NCI-H69 (cell line): ENCODE measurements at regions not wholly inside any gene's neighbourhood (a gene's known extent, or its start where the extent isn't known, plus 50 kb on each side); places are given as distances from the start of the nearest gene placed in this dataset.
"Not testable (repeated sequence)": the region's sequence is repeated elsewhere in the genome, so short reads cannot be mapped to it uniquely, and the experiment has no call there.

Experiments
- DNase-seq: peaks from one replicate; lab custom pipeline; 2025; lab: John Stamatoyannopoulos, UW

DNA sequence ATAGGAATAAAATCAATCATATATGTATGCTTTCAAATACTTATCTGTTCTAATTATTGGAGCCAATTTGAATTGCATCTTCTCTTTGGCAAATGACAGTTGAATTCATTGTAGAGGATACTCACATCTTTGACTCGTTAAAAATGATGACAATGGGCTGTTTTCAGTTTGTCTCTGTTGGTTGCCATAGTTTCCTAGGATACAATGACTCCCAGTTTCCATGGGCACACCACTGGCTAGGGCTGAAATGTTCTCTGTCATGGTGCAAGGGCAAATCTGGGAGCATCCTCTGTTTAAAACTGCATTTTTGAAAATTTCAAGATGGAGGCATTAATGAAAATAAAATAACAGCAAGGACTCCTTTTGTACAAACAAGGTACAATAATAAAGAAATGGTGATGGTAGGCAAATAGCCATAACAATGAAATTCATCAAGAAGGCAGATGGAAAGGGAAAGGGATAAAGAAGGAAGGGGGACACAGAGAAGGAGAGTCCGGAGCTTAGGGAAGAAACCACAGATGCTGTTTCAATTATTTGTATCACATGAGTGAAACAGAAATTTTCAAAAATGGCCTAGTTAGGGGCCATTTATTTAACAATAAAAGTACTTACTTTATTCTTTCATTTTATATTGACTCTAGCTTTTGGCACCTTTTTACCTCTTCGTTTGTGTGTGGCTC is 378.8 kb upstream of the SEMA6A start:
- DNase-seq = peak; percentile 43

DNA sequence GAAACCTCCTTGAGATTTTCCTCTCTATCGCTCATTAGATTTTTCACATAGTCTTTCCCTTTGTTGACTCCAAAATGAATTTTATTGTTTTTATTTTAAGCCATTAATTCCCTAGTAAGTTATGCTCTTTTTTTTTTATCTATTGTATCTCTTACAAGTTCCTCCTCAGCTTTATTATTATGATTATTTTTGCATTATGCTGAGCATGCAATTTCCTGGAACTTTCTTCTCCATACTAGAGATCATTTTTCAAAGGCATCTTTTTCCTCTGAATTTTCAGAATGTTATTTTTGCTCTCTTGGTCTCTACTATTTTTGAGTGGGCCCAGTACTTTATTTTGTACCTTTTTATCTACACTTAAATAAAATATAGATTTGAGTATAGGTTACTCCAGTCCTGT is 376.6 kb upstream of the SEMA6A start:
- DNase-seq = no peak

DNA sequence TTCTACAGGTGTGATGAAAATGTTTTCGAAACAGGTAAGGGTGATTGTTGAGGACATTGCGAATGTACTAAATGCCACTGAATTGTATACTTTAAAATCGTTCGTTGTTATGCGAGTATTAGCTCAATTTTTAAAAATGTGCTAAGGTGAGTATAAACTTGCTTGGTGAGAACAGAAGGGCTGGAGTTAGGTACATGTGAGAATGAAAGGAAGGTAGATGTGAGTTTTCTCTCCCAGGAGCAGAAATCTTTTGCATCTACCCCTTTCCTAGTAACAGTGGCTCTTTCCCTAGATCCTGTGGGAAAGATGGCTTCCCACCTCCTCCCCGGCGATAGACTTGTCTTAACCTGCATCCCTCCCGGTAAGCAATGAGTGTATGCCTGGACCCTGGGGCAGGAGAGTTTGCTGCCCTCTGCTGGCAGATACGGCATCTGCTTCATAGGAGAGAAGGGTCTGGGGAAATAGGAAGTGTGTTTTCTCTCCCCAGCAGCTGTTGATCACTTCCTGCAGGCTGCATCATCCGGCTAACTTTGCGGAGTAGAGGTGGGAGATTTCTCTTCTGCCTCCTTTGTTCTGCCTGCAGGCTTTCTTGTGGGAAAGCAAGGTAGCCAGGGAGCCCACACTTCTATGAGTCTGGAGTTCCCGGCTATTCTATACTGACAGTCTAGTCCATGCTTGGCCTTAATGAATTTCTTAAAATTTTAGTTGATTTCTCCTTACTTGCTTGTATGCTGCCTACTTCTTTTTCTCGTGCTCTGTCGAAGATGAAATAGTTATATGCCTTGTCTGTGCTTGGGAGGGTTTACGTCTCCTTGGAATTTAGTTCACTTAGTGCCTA is 373.3 kb upstream of the SEMA6A start:
- DNase-seq = peak; percentile 91

DNA sequence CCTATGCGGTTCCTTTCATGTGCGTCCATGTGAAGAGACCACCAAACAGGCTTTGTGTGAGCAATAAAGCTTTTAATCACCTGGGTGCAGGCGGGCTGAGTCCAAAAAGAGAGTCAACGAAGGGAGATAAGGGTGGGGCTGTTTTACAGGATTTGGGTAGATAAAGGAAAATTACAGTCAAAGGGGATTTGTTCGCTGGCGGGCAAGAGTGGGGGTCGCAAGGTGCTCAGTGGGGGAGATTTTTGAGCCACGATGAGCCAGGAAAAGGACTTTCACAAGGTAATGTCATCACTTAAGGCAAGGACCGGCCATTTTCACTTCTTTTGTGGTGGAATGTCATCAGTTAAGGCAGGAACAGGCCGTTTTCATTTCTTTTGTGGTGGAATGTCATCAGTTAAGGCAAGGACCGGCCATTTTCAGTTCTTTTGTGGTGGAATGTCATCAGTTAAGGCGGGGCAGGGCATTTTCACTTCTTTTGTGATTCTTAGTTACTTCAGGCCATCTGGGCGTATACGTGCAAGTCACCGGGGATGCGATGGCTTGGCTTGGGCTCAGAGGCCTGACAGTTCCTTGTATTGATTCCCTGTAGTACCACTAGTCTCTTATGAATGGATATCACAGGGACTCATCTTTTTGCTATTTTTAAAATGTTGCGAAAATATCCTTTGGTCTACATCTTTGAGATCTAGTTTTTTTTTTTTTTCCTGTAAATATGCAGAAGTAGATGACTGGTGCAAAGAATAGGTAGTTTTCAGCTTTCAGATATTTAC is 371.2 kb upstream of the SEMA6A start:
- not testable (repeated sequence) for DNase-seq

DNA sequence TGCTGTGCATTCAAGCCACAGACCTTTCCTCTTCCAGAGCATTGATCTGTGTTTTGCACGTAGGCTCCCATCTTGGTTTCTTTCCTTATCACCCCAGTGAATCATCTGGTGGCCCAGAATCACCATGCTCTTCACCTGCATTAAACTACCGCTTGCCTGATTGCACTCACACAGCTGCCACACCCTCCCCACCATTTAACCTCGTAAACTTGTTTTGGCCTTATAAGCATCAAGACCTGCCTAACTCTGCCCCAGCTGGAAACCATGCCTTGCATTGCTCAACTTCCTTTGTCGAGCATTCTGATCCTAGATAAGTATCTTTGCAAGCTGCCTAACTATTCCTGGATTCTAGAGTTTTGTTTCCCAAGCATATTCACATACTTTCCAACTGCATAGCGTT is 369.6 kb upstream of the SEMA6A start:
- peak; percentile 11 for DNase-seq

DNA sequence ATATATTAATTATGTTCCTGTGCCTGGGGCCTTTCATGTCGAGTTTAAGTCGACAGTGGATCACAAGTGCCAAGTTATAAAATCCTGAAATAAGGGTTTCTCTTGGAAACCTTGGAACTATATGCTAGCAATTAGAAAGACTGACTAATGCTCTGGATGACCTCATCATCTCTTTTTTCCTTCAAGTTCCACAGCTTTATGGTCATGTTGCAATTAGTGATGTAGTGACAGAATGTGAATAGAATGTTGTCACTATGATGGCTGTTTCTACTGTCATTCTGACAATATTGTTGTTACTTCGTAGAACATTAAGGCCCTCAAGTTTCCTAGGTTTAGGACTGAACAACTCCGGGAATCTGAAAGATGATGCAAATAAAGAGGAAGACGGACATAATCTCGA is 368.0 kb upstream of the SEMA6A start:
- no peak for DNase-seq

DNA sequence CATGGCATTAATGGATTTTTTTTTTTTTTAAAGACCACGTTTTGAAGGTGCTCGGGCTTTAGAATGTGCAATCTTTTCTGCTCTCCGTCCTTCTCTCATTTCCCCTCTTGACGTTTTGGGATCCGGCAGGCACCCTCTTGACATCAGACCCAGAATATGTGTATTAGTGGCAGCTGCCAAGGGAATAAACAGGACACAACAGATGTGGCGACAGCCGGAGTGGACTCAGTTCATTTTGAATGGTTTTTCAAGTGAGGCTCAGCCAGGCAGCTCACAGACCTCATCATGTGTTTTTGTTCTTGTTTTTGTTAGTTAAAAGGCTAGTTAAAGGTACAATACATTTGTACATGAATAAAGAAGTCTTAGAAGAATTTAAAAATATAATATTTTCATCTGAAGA is 365.0 kb upstream of the SEMA6A start:
- peak; percentile 37 for DNase-seq

DNA sequence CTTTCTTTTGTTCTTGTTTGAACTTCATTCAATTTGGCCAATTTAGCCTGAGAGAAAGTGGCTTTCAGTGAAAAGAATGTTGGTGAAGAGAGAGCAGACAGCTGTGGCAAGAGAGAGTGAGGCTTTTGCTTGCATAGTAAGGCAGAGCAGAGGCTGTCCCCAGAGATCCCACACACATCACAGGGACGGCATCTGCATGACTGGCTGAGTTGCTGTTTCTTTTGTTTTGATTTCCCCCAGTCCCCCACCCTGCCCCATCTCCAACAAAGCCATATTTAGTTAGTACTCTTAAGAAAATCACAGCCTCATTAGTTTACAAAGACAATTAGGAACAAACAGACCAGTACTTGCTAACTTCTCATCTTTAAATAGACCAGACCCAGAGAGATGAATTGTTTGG is 363.9 kb upstream of the SEMA6A start:
- peak; percentile 93 for DNase-seq

DNA sequence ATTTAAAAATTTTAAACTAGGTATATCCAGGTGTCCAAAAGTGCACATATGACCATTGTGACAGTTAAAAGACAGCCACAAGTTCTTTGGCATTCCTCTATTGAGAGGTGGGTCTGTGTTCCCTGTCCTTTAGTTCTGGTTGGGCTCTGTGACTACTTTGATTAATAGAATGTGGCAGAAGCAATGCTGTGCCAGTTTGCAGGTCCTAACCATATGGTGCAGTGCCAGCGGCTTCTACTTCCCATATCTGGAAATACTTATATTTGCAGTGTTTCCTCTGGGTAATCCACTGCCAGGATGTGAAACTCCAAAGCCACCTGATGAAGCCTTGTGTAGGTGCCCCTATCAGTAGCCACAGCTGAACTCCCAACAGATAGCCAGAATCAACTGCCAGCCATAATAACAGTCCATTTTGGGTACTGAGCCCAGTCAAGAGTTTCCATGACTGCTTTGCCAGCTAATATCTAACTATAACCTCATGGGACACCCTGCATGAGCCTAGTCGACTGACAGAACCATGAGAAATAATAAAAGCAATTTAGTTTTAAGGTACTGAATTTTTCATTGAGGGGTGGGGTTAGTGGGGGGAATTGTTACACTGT is 361.0 kb upstream of the SEMA6A start:
- DNase-seq = no peak

DNA sequence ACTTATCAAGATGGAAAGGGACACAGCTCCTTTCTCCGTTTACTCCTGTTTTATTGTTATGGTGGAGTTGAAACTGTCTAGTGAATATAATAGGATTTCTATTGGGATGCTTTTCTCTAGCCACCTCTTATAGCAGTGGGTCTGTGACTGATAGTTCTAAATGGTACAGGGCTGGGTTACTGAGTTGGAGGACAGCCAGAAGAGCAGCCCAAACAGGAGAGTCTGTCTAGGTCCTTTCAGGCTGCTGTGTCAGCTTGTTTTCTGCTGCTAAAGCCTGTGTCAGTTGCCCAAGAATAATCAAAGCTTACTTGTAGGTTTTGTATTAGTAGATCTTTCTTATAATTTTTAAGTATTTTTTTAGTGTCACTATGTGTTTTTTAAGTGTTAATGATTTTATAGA is 356.0 kb upstream of the SEMA6A start:
- DNase-seq = peak; percentile 37

DNA sequence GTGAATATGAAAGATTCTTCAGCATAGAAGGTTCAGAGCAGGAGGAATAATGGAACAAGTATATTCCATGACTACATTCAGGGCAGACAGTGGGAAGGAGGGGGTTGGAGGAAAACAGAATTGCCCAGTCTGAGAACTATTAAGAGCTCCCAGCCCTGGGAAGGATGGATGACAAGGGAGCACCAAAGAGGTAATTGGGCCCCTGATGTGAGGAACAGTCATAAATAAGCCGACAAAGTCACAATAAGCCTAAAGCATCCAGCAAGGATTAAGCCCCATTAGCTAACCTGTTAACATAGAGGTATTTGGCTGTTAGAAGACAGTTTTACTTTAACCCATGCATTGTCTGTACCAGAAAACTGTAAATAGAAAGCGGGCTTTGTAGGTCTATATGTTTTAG is 348.7 kb upstream of the SEMA6A start:
- peak; percentile 75 for DNase-seq

DNA sequence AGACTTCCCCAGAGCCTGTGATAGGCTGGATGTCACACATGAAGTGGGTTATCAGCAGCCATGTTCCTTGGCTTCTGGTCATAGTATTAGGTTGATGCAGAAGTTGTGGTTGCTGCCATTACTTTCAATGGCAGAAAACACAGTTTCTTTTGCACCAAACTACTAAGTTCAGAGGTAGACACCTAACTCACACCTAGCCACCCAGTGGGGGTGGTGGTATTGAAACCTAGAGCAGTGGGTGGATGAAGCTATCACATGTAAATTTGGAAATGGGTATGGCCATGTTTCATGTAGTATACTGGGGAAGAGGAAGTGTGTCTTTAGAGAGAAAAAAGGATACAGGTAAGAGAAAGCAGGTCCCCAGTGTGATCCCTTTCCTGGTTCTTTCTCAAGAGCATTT is 347.9 kb upstream of the SEMA6A start:
- DNase-seq = no peak

DNA sequence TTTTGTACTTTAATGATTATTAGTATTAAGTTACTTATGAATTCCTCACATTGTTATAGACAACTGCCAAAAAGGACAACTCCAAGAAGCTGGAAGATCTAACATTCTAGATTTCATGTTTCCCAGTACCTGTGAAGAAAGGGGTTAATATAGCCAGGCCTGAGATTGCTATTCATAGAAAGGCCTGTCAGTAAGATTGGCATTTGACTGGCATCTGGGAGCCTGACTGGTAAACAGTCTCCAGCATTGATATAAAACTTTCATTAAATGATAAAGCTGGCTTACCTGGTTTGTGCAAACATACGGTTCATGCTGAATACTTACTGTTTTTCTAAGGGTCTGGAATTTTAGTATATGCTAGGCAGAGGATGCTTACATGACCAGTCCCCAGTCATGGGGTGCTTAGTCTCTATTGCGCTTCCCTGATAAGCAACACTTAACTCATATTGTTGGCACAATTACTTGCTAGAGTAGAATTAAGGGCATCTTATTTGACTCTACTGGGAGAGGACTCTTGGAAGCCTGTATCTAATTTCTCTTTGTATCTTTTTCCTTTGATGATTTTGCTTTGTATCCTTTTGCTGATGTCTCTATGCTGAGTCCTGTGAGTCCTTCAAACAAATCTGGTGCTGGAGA is 340.4 kb upstream of the SEMA6A start:
- no peak for DNase-seq

DNA sequence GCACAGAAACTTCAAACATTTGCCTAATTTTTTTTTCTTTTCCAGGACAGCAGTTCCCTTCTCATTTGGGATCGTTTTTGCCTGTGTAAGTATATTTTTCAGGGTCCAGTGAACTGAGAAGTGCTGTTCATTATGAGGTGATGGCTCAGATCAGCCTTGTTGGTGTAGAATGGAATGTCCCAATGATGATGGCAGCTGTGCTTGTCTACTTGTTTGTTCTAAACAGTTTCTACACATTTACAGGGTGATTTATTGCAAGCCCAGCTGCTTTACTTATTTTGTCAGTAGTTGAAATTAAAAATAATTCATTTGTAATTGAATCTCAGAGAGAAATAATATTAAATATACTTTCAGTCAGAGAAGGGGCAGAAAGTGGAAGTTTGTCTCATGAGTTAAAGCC is 337.6 kb upstream of the SEMA6A start:
- DNase-seq = no peak

DNA sequence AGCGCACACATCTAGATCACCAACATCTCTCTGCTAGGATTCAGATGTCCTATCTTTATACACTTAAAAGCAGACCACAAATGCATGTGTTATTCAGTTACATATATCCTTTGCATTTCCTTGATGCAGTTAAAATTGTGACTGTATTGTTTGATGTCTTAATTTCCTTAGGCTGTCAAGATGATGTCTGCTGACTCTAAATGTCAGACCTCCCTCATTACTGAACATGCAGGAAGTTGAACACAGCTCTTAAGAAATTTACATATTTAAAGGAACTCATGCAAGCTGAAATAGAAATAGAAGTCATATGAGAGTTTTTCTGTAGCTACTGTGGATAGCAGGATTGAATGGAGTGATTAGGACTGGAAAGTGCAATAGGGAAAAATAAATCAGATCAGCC is 336.5 kb upstream of the SEMA6A start:
- no peak for DNase-seq

DNA sequence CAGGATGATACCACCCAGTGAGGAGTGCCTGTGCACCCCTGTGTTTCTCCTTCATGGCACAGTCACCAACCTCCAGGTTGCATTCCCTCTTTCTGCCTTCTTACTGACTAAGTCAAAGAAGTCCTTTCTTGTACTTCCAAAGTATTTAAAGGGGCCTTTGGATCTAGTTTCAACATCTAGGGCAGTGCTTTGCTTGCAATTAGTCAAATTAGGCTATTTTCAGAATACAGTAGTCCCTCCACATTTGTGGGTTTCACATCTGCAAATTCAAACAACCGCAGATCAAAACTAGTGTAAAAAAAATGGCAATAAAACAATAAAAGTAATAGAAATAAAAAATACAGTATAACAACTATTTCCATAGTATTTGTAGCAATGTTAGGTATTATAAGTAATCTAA is 333.9 kb upstream of the SEMA6A start:
- no peak for DNase-seq

DNA sequence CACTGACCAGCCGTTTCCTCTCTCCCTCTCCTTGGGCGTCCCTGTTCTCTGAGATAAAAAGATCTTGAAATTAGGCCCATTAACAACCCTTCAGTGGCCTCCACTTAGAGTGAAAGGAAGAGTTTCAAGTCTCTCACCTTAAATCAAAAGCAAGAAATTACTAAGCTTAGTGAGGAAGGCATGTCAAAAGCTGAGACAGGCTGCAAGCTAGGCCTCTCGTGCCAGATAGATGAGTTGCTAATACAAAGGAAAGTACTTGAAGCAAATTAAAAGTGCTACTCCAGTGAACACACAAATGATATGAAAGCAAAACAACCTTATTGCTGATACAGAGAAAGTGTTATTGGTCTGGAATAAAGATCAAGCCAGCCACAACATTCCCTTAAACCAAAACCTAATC is 331.3 kb upstream of the SEMA6A start:
- DNase-seq = no peak

DNA sequence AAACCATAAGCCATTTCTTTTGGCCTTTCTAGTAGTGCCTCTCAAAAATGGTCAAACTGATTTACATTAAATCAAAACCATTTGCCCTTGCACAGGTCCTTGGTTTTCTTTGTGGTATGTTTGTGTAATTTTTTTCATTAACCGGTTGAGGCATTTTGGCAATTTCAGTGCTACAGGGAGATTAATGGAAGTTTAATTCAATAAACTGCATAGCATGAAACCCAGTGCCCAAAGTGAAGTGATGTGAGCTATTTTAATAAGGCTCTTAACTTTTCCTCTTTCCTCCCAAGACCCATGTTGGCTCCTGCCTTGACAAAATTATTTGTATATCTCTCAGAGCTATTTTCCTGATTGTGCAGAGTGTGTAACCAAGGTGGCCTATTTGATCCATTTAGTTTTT is 326.2 kb upstream of the SEMA6A start:
- DNase-seq = no peak

DNA sequence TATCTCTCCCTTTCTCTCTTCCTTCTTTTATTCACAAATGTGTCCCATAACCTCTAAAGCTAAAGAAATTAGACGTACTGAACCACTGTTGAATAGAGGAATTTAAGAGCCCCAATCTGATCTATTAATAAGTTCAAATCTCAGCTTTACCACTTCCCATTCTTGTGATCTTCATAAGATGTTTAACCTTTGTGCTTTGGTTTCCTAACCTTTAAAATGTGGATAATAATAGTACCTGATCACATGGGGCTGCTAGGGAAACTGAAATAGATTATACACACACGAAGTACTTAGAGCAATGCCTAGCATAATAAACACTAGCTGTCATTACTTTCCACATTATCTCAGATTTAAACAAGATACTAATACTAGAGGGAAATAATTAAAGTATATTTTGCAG is 324.3 kb upstream of the SEMA6A start:
- DNase-seq = no peak

DNA sequence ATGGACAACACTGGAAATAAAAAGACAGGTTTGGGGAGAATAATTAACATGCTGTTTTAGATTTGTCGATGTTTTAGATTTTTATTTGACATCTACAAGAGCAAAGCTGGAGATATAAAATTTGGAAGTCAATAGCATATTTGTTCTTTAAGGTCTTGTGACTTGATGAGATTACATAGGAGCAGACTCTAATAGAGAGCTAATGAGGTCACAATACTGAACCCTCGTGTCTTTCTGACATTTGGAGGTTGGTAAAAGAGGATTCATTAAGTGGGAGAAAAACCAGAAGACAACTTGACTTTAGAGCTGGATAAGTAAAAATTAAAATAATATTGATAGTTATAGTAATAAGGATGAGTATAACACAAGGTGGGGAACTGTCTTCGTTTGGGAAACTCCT is 322.7 kb upstream of the SEMA6A start:
- DNase-seq = no peak

DNA sequence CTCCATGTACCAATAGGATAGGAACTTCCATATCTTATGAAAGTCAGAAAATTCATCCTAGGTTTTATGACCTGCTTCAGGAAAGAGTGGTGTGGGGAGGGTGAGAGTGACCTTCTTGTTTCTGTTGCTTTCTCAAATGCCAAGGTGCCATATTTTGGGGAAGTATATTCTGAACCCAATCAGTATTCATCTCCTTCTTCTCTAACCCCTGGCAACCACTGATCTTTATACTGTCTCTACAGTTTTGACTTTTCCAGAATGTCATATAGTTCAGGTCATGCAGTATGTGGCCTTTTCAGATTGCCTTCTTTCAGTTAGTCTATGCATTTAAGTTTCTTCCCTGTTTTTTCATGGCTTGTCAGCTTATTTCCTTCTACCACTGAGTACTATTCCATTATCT is 321.4 kb upstream of the SEMA6A start:
- DNase-seq = no peak

DNA sequence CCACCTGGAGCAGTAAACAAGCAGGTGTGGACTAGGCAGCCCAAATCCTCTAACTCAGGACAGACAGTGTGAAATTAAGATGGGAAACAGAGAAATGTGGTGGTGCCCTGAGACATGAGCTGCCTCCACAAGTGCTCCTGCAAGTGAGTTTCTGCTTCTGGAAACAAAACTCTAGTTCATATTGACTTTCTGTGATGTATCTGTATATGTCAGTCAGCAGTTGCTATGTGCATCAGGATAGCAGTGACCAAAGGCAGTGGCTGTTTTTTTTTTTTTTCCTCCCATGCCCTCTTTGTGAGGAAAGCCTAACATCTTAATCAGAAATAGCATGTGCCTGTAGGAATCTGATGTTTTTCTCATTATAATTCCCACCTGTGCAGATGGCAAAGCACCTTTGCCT is 318.4 kb upstream of the SEMA6A start:
- peak; percentile 24 for DNase-seq
